Stimulated activated CD4-positive, alpha-beta T cell treated with anti-CD3 and anti-CD28 coated beads, Interleukin-4, amount 100 ng/mL, for 48 hours (primary cell): ENCODE measurements at regions not wholly inside any gene's neighbourhood (a gene's known extent, or its start where the extent isn't known, plus 50 kb on each side); places are given as distances from the start of the nearest gene placed in this dataset.

Source experiments
- DNase-seq, 2 donors: peaks; one replicate each; pipeline ENCODE4 v3.0.0-alpha.2; 2020; ENCODE audit warnings: low read depth in 2 of 2

- no peak for DNase-seq
Observed at GRCh38 chr22:48646216-48646925, 1181.3 kb downstream of the BRD1 start.

DNA sequence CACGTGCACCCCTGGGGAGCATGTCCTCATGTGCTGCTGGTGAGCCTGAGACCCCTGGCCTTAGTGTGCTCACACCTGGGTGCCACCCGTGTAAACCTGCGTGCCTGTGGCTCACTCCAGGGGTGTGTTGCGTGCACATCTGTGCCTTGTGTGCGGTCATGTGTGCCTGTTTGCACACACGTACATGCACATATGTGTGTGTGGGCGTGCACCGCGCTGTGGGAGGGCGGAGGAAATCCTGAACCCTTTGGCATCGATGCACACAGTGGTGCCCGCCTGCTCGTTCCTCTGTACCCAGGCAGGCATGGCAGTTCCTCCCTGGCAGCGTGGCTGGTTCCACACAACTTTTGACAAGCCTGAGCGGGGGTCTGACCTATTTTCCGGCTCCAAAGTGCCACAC is 1181.9 kb downstream of the BRD1 start:
- no peak for DNase-seq

GRCh38 chr22:48644997-48645396 is 1182.7 kb downstream of the BRD1 start:
- DNase-seq = no peak

- DNase-seq = no peak
Observed at GRCh38 chr22:48644108-48644507, 1183.6 kb downstream of the BRD1 start.

GRCh38 chr22:48643066-48643731 is 1184.5 kb downstream of the BRD1 start:
- DNase-seq = no peak

GRCh38 chr22:48642550-48642949 is 1185.1 kb downstream of the BRD1 start:
- DNase-seq = no peak

DNA sequence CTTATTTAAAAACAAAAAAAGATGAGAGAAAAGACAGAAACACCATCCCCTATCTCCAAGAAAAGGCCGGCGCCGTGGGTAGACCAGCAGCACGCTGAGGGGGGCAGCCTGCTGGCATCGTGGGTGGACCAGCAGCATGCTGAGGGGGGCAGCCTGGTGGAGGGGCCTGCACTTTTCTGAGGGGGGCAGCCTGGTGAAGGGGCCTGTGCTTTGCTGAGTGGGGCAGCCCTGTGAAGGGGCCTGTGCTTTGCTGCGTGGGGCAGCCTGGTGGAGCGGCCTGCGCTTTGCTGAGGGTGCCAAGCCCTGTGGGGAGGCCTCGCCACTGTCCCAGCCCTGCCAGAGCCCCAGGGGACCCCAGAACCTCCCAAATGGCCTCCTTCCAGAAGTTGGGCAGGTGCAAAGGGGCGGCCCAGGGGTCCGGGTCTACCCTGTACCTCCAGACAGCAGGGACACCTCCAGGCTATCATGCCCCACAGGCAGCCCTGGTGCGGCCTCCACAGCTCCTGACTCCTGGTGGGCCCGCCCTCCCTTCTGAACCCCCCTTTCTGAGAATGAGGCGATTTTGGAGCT is 1185.7 kb downstream of the BRD1 start:
- DNase-seq = no peak

DNA sequence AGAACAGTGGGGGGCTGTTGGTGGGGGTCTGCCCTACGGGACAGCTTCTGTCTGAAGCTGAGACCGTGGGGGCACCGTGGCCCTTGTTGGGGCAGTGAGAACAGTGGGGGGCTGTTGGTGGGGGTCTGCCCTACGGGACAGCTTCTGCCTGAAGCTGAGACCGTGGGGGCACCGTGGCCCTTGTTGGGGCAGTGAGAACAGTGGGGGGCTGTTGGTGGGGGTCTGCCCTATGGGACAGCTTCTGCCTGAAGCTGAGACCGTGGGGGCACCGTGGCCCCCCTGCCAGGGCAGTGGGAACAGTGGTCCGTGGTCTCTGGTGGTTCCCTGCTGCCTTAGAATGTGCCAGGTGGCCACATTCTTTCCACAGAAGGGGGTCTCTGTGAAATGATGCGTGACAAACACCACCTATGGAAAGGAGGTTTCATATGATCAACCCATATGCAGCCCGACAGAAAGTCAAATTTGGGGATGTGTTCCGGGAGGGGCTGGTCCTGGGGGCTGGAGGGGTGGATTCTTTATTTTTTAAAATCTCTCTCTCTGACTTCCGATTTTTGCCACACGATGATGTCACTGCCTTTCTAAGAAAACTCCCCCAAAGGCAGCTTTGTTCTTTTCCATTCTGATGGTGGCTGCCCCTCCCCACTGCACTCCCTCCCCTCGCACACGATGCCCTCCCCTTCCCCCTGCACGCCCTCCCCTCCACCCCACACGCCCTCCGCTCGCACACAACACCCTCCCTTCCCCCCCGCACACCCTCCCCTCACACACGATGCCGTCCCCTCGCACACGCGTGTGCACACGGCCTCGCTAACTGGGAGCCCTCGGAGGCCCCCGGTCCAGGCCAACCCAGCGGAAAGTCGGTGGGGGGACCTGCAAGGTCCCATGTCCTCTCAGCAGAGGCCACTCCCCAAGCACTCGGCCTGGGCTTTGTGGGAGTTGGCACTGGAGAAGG is 1186.5 kb downstream of the BRD1 start:
- no peak for DNase-seq

DNA sequence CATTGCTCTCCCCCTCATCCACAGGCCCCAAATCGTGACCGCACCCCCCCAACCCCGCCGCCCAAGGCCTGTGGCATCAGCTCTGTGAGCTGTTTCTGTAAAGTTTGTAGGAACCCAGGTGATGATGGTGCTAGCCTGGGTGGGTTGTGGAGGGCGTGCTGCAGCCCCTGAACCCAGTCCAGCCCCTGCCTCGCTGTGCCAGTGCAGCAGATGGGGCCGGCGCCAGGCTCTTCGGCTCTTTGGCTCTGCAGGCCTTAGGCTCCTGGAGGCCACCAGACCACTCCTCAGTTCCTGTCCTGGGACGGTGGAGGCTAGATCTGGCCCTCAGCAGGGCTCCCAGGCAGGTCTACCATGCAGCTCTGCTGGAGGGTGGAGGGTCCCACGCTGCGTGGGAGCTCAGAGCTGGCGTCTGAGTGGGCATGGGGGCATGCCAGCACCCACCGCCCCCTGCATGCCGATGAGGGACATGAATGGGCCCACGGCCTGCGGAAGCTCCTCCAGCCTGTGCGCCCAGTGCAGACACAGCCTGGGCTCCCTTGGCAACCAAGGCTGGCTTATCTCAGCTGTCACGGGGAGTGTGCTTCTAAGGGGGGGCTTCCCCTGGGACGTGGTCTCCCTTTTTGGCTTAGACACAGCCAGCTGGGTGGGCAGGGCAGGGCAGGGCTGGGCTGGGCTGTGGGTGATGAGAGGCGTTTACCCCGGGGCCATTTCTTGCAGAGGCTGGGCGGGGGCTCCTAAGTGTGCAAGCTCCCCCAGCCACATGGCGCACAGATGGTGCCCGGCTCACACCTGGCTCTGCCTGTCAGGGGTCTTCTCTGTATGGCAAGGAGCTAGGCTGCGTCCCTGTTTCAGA is 1187.6 kb downstream of the BRD1 start:
- no peak for DNase-seq

DNA sequence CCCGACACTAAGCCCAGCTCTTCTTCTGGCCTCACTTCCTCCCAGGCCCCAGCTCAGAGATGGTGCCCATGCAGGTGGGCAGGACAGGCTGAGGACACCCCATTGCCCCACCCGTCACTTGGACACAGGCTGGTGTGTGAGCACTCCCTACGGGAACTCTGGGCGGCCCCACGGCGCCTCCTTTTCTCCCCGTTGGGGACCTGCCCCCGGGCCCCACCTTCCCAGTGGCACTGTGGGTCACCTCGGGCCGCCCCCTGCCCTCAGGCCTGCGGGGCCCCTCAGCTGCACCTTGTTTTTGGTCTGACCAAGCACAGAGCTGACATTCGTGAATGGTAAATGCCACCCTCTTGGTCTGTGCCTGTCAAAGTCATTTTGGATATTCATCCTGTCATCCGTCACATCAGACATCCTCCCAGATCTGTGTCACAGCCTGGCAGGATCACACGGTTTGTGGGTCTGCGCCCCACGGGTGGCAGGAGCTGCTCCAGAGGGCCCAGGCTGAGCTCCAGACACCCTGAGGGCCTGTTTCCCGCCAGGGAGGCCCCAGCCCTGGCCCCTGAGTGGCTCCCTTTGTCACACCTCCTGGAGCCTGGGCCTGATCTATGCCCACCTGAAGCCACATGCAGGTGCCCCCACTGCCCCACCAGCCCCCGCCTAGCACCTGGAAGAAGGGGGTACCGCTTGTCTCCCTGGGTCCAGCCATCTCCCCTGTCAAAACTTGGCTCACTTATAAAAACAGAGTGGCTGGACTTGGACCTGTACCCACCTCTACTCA is 1188.5 kb downstream of the BRD1 start:
- DNase-seq = no peak

DNA sequence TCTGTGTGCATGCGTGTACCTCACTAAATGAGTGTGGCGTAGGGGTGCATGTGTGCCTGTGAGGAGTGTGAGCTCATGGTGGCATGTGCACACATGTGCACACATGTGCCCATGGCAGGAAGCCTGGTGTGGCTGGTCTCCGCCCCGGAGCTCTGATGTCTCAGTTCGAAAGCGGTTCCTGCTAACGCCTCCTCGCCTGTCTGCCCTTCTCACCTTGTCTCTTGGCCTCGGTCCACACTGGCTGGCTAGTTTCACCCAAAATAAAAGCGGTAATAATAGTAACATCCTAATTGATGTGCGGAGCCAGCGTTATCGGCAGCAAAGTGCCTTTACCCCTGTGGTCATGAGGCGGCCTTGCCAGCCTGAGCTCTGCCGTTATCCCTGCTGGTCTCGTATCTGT is 1190.4 kb downstream of the BRD1 start:
- DNase-seq = no peak

DNA sequence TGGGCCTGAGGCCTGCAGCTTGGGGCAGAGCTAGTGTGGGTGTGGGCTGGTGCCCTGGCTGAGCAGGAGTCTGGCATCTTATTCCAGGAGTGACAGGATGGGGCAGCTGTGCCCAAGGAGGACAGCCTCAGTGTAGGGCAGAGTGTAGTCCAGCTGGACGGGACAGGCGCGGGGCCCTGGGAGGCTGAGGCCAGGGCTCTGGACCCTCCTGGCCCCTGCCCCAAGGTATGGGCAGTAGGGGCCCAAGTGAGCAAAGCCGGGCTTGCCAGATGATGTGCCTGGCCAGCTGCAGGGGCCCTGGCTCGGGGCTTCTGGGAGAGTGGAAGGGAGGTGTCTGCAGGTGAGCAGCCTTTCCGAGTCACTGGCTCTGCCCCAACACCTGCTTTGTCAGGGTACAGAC is 1190.9 kb downstream of the BRD1 start:
- DNase-seq = no peak

- DNase-seq = no peak
Observed at GRCh38 chr22:48635816-48636215, 1191.9 kb downstream of the BRD1 start.

GRCh38 chr22:48635031-48635430 is 1192.6 kb downstream of the BRD1 start:
- DNase-seq = no peak

DNA sequence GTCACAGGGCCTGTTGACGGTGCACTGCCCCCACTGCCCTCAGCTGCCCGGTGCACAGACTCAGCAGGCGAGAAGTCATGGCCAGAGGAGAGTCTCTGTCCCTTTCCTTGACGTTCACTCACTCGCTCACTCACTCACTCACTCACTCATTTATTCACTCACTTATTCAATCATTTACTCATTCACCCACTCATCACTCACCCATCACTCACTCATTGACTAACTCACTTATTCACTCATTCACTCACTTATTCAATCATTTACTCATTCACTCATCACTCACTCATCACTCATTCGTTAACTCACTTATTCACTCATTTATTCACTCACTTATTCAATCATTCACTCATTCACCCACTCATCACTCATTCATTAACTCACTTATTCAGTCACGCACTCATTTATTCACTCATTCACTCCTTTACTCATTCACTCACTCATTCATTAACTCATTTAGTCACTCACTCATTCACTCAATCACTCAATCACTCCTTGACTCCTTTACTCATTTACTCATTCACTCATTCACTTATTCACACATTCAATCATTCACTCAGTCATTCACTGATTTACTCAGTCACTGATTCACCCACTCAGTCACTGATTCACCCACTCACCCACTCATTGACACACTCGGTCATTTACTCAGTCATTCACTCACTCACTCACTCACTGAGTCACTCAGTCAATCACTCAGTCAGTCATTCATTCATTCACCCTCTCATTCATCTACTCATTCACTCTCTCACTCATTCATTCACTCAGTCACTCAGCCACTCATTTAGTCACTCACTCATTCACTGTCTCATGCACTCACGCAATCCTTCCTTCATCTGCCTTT is 1193.5 kb downstream of the BRD1 start:
- DNase-seq = no peak

DNA sequence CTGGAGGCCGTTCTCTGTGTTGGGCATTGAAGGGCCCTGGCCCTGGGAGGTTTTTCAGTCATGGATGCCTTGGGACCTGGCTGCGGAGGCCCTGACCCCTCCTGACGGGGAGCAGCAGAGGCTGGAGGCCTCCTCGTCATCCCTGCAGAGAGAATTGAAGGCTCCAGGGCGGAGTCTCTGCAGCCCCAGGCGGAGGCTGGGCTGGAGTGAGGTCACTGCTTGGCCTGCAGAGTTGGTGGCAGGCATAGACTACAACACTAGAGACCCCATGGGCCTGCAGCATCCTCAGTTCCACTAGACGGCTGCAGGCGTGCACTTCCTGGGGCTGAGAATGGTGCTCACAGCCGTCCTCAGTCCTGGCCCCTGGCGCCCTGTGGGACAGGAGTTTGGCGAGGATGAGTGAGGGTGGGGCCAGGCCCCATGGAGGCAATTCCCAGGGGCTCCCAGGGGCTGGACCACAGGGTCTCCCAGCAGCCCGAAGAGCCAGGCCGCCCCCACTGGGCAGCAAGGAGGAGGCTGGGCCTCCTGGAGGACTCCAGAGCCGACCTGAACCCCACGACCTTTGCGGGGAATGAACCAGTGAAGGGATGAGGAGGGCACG is 1194.9 kb downstream of the BRD1 start:
- no peak for DNase-seq

DNA sequence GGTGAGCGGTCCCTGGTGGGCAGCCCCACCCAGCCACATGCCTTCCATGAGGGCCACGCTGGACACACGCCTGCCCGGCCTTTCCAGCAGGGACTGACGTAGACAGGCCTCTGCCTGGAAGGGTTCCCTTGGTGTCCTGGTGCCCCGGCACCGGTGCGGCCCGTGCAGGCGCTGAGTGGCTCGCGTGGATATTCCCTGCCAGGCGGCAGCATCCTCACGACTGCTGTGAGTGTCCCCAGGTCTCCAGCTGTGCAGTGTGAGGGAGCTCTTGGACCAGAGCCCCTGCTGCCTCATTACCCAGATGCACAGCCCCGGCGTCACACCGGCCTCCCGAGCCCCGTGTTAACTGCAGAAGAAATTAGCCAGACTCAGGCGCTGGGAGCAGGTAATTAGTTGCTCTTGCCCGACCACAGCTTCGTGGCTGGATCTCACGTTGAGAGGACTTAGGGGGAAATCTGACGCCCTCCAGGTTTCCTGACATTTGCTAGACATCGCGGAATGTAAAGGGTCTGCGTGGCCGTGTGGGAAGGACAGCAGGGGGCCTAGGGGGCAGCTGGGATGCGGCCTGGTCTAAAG is 1196.3 kb downstream of the BRD1 start:
- DNase-seq = no peak

DNA sequence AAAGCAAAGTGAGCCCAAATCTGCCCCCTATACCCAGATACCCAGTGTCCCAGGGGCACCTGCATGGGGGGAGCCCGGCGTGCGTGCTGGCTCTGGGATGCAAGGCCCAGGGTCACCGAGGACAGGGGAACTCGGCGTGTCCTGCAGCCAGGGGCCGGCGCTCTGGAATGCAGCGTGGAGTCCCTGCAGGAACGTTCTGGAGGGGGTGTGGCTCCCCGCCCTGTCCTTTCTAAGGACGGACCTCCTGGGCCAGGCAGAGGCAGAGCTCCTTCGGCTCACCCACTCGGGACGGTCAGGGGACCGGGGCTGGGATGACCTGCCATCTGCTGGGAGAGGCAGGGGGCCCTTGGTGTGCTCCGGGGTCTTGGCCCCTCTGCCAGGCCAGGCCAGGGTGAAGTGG is 1196.8 kb downstream of the BRD1 start:
- no peak for DNase-seq

- DNase-seq = no peak
Observed at GRCh38 chr22:48630433-48630754, 1197.3 kb downstream of the BRD1 start.
